Uterus (tissue), 3 donors: ENCODE measurements at regions not wholly inside any gene's neighbourhood (a gene's known extent, or its start where the extent isn't known, plus 50 kb on each side); places are given as distances from the start of the nearest gene placed in this dataset.

Experiments used
- DNase-seq, 2 donors: peaks; one replicate each; pipeline ENCODE4 v3.0.0-alpha.2; 2019 to 2020
- H3K27ac ChIP-seq, 2 donors: fragments of 200-600 bp; sonication (generic); 1 replicate in 1 of 2; 2 replicates in 1 of 2; pipeline ENCODE4 v1.5.1; 2016 to 2018
- H3K27me3 ChIP-seq, 2 donors: fragments of 200-600 bp; sonication (generic); one replicate each; pipeline ENCODE4 v1.5.1; 2018 to 2019; ENCODE audit warnings: control low read depth in 1 of 2
- H3K36me3 ChIP-seq, 2 donors: fragments of 200-600 bp; sonication (generic); one replicate each; pipeline ENCODE4 v1.5.1; 2019; ENCODE audit warnings: control low read depth in 1 of 2
- H3K4me1 ChIP-seq, 2 donors: fragments of 200-600 bp; sonication (generic); one replicate each; pipeline ENCODE4 v1.5.1; 2018 to 2019; ENCODE audit warnings: control low read depth in 1 of 2
- H3K4me3 ChIP-seq, 2 donors: fragments of 200-600 bp; sonication (generic); 1 replicate in 1 of 2; 2 replicates in 1 of 2; pipeline ENCODE4 v1.5.1; 2018 to 2019; ENCODE audit warnings: mild to moderate bottlenecking in 1 of 2
- H3K9me3 ChIP-seq, 2 donors: fragments of 200-600 bp; sonication (generic); one replicate each; pipeline ENCODE4 v1.5.1; 2019; ENCODE audit warnings: control low read depth in 1 of 2
- CTCF ChIP-seq, 4 experiments: fragments of 200-600 bp in 2 of 4; fragments of 450-650 bp in 2 of 4; sonication (generic) in 2 of 4; IDR thresholded peaks; one replicate each; pipeline ENCODE4 v1.5.1; 2016 to 2019; ENCODE audit warnings: antibody characterized with exemption in 4 of 4, mild to moderate bottlenecking in 2 of 4, moderate library complexity in 1 of 4
- POLR2A ChIP-seq, 2 donors: fragments of 450-650 bp; IDR thresholded peaks; one replicate each; pipeline ENCODE4 v1.6.1; 2016; ENCODE audit warnings: antibody characterized with exemption in 2 of 2, mild to moderate bottlenecking in 1 of 2, moderate library complexity in 1 of 2
- intact Hi-C: fragments of 100-400 bp; cut with DNase I; formaldehyde crosslinking; loops from one replicate; pipeline ENCODE4 v1.15.1; 2023; ENCODE audit warnings: low total_unique reads
- donor health status: DM: yes; HTN: yes; CAD: no.

DNA sequence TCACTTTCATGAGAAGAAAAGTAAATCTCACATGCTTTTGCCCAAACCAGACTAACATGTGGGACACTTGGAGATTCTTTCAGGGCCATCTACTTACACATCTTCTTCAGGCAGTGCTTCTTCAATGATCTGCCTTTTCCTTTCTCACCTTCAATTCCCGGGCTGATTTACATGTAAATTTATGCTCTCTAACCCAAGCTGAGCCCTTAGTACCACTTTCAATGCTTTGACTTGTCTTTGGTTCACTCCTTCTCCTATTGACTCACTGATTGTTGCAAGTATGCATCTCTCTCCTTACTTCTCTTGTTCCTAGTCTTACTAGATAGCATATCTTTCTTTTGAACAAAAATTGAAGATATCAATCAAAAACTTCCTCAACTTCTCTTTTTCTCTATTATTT is 154.2 kb upstream of the DEPDC1 start:
- H3K27me3 ChIP-seq = no peaks in the 10 kb centered on the region
- no peaks in the 10 kb centered on the region for H3K4me1 ChIP-seq
- TF ChIP-seq CTCF (IDR thresholded peaks at IDR 0.05) (no peak), POLR2A (IDR thresholded peaks at IDR 0.05) (no peak)
- no peak overlapping the region for H3K27ac ChIP-seq
- no peak for DNase-seq
- intact Hi-C loops = no loop called here
- H3K9me3 ChIP-seq = no peaks in the 10 kb centered on the region
- H3K36me3 ChIP-seq = no peaks in the 10 kb centered on the region
- H3K4me3 ChIP-seq = no peak overlapping the region

- H3K4me1 ChIP-seq = no peaks in the 10 kb centered on the region
- DNase-seq = no peak
- intact Hi-C loops = no loop called here
- H3K4me3 ChIP-seq = no peak overlapping the region
- no peaks in the 10 kb centered on the region for H3K9me3 ChIP-seq
- H3K27me3 ChIP-seq = no peaks in the 10 kb centered on the region
- H3K27ac ChIP-seq = no peak overlapping the region
- H3K36me3 ChIP-seq = no peaks in the 10 kb centered on the region
- no peak for TF ChIP-seq CTCF (IDR thresholded peaks at IDR 0.05)
- TF ChIP-seq POLR2A (IDR thresholded peaks at IDR 0.05) = no peak
These were observed 157.0 kb upstream of the DEPDC1 start for GRCh38 chr1:68653882-68654281.

DNA sequence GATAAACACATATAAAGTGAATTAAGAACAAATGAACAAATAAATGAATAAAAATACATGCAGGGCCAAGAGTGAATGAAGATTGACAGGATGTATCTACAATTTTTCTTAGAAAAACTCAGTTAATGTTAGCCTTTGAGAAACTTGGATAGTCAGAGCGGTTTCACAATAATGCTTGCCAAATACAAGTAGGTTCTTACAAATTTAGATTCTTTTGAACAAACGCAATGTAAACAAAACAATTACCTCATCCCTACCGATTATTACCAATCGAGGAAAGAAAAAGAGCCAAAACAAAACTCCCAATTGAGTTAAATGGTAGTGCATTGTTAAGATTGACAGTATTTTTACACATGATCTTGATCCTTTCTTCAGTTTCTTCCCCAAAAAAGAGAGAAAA is 176.9 kb upstream of the DEPDC1 start:
- DNase-seq = no peak
- intact Hi-C loops = no loop called here
- Histone ChIP-seq H3K27me3 (no peaks in the 10 kb centered on the region), H3K27ac (no peak overlapping the region), H3K36me3 (peaks cover 0 to 3% of the 10 kb centered on the region in 2 donors), H3K4me3 (no peak overlapping the region), H3K9me3 (no peaks in the 10 kb centered on the region), H3K4me1 (no peaks in the 10 kb centered on the region)
- TF ChIP-seq POLR2A (IDR thresholded peaks at IDR 0.05) (no peak), CTCF (IDR thresholded peaks at IDR 0.05) (no peak)

DNA sequence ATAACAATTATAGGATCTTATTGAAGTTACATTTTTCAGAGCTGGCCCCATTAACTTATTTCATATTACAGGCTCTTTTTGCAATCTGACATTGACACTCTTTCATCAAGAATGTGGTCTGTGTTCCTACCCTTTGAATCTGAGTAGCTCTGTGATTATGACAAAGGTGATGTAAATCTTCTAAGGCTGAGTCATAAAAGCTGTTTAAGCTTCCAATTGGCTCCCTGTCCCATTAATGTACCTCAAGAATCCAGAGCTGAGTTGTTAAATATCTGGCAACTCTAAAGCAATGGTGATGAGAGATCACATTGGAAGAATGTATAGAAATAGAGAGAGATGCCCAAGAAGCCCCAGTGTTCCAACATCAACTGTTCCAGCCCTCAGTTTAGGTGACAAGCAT is 178.5 kb upstream of the DEPDC1 start:
- Histone ChIP-seq H3K27me3 (no peaks in the 10 kb centered on the region), H3K4me1 (no peaks in the 10 kb centered on the region), H3K4me3 (no peak overlapping the region), H3K27ac (no peak overlapping the region), H3K36me3 (no peaks in the 10 kb centered on the region), H3K9me3 (no peaks in the 10 kb centered on the region)
- no peak for DNase-seq
- intact Hi-C loops = no loop called here
- no peak for TF ChIP-seq CTCF (IDR thresholded peaks at IDR 0.05)
- no peak for TF ChIP-seq POLR2A (IDR thresholded peaks at IDR 0.05)

- DNase-seq = no peak
- Histone ChIP-seq H3K27ac (no peak overlapping the region), H3K36me3 (no peaks in the 10 kb centered on the region), H3K9me3 (no peaks in the 10 kb centered on the region), H3K4me1 (no peaks in the 10 kb centered on the region), H3K4me3 (no peak overlapping the region), H3K27me3 (no peaks in the 10 kb centered on the region)
- TF ChIP-seq CTCF (IDR thresholded peaks at IDR 0.05) (no peak), POLR2A (IDR thresholded peaks at IDR 0.05) (no peak)
- intact Hi-C loops = no loop called here
These were observed 180.9 kb upstream of the DEPDC1 start for GRCh38 chr1:68677684-68678351.
